Cerebellar nuclear complex (tissue), 1 donor: ENCODE measurements at regions not wholly inside any gene's neighbourhood (a gene's known extent, or its start where the extent isn't known, plus 50 kb on each side); places are given as distances from the start of the nearest gene placed in this dataset.
"Not testable (repeated sequence)": the region's sequence is repeated elsewhere in the genome, so short reads cannot be mapped to it uniquely, and the experiment has no call there.

Source experiments
- DNase-seq, 2 experiments: peaks; one replicate each; lab custom pipeline; 2025; lab: John Stamatoyannopoulos, UW

GRCh38 chr21:35527358-35527757 lies 478.3 kb upstream of the RUNX1 start:
- DNase-seq = no peak

GRCh38 chr21:35525443-35525842 lies 476.3 kb upstream of the RUNX1 start:
- DNase-seq = no peak

GRCh38 chr21:35521852-35522505 lies 472.9 kb upstream of the RUNX1 start:
- DNase-seq = no peak

GRCh38 chr21:35521293-35521692 lies 472.2 kb upstream of the RUNX1 start:
- DNase-seq = no peak

GRCh38 chr21:35520856-35521255 lies 471.8 kb upstream of the RUNX1 start:
- no peak for DNase-seq

GRCh38 chr21:35520302-35520701 lies 471.2 kb upstream of the RUNX1 start:
- no peak for DNase-seq

- DNase-seq = no peak
Measured at GRCh38 chr21:35517865-35518264, 468.8 kb upstream of the RUNX1 start.

- DNase-seq = not testable (repeated sequence)
Measured at GRCh38 chr21:35516292-35516691, 467.2 kb upstream of the RUNX1 start.

GRCh38 chr21:35512346-35512745 lies 463.2 kb upstream of the RUNX1 start:
- DNase-seq = no peak

- no peak for DNase-seq
Measured at GRCh38 chr21:35511696-35512162, 462.6 kb upstream of the RUNX1 start.

- no peak for DNase-seq
Measured at GRCh38 chr21:35510957-35511695, 462.0 kb upstream of the RUNX1 start.

- no peak for DNase-seq
Measured at GRCh38 chr21:35510294-35510693, 461.2 kb upstream of the RUNX1 start.

GRCh38 chr21:35509001-35509704 lies 460.1 kb upstream of the RUNX1 start:
- DNase-seq = no peak

- no peak for DNase-seq
Measured at GRCh38 chr21:35508139-35508888, 459.2 kb upstream of the RUNX1 start.

- DNase-seq = no peak
Measured at GRCh38 chr21:35507181-35507759, 458.2 kb upstream of the RUNX1 start.

- no peak for DNase-seq
Measured at GRCh38 chr21:35506771-35507170, 457.7 kb upstream of the RUNX1 start.

GRCh38 chr21:35506352-35506751 lies 457.2 kb upstream of the RUNX1 start:
- DNase-seq = no peak

- DNase-seq = no peak
Measured at GRCh38 chr21:35504951-35505466, 455.9 kb upstream of the RUNX1 start.

GRCh38 chr21:35504277-35504676 lies 455.2 kb upstream of the RUNX1 start:
- no peak for DNase-seq

- no peak for DNase-seq
Measured at GRCh38 chr21:35503671-35504070, 454.6 kb upstream of the RUNX1 start.

- no peak for DNase-seq
Measured at GRCh38 chr21:35502821-35503220, 453.7 kb upstream of the RUNX1 start.

GRCh38 chr21:35497522-35497921 lies 448.4 kb upstream of the RUNX1 start:
- not testable (repeated sequence) for DNase-seq
